ENCODE measurements at regions not wholly inside any gene's neighbourhood (a gene's known extent, or its start where the extent isn't known, plus 50 kb on each side); places are given as distances from the start of the nearest gene placed in this dataset.

- TF ChIP-seq CTCF (IDR thresholded peaks at IDR 0.05), result no peak
- TF ChIP-seq POLR2A (IDR thresholded peaks at IDR 0.05), result no peak
These were observed 1059.3 kb downstream of the CDH9 start for GRCh38 chr5:25979086-25979485.

Measured in tibial nerve (tissue), 3 donors.